IMR-90 (cell line): ENCODE measurements at regions not wholly inside any gene's neighbourhood (a gene's known extent, or its start where the extent isn't known, plus 50 kb on each side); places are given as distances from the start of the nearest gene placed in this dataset.

ENCODE experiments used
- BHLHE40 ChIP-seq: fragments of 150-350 bp; IDR thresholded peaks from 2 replicates; pipeline ENCODE4 v1.6.1; 2016; ENCODE audit warnings: mild to moderate bottlenecking, low read depth, low read length
- MAFK ChIP-seq: IDR thresholded peaks from 2 replicates; pipeline ENCODE4 v1.6.1; 2012; ENCODE audit warnings: low read depth, low read length, improper control_type of control experiment
- MAZ ChIP-seq: IDR thresholded peaks from 2 replicates; pipeline ENCODE4 v1.6.1; 2012; ENCODE audit warnings: low read depth, mild to moderate bottlenecking, low read length, improper control_type of control experiment, moderate library complexity, borderline replicate concordance
- POLR2A ChIP-seq: IDR thresholded peaks from 2 replicates; pipeline ENCODE4 v1.6.1; 2012; ENCODE audit warnings: mild to moderate bottlenecking, low read depth, low read length
- RFX5 ChIP-seq: IDR thresholded peaks from 2 replicates; pipeline ENCODE4 v1.8.0; 2012; ENCODE audit warnings: low read depth, mild to moderate bottlenecking, low read length, moderate library complexity
- TF ChIP-seq, protein P1 (sequence below): conservative IDR thresholded peaks from 2 replicates; pipeline ENCODE4 v1.5.1; 2012; ENCODE audit warnings: mild to moderate bottlenecking, low read depth, low read length, improper control_type of control experiment
- TF ChIP-seq, protein P2 (sequence below): fragments of 150-350 bp; IDR thresholded peaks from 2 replicates; pipeline ENCODE4 v1.6.1; 2017; ENCODE audit warnings: mild to moderate bottlenecking, antibody characterized with exemption, low read length, low read depth

- TF ChIP-seq POLR2A, result no peak
- no peak for TF ChIP-seq MAFK
- TF ChIP-seq, protein P1, sequence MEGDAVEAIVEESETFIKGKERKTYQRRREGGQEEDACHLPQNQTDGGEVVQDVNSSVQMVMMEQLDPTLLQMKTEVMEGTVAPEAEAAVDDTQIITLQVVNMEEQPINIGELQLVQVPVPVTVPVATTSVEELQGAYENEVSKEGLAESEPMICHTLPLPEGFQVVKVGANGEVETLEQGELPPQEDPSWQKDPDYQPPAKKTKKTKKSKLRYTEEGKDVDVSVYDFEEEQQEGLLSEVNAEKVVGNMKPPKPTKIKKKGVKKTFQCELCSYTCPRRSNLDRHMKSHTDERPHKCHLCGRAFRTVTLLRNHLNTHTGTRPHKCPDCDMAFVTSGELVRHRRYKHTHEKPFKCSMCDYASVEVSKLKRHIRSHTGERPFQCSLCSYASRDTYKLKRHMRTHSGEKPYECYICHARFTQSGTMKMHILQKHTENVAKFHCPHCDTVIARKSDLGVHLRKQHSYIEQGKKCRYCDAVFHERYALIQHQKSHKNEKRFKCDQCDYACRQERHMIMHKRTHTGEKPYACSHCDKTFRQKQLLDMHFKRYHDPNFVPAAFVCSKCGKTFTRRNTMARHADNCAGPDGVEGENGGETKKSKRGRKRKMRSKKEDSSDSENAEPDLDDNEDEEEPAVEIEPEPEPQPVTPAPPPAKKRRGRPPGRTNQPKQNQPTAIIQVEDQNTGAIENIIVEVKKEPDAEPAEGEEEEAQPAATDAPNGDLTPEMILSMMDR, result no peak
- no peak for TF ChIP-seq MAZ
- TF ChIP-seq, protein P2, sequence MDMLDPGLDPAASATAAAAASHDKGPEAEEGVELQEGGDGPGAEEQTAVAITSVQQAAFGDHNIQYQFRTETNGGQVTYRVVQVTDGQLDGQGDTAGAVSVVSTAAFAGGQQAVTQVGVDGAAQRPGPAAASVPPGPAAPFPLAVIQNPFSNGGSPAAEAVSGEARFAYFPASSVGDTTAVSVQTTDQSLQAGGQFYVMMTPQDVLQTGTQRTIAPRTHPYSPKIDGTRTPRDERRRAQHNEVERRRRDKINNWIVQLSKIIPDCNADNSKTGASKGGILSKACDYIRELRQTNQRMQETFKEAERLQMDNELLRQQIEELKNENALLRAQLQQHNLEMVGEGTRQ, result no peak
- TF ChIP-seq RFX5, result no peak
- no peak for TF ChIP-seq BHLHE40
These were observed 804.2 kb downstream of the DHX35 start for GRCh38 chr20:39766333-39766732.
